ENCODE measurements at regions not wholly inside any gene's neighbourhood (a gene's known extent, or its start where the extent isn't known, plus 50 kb on each side); places are given as distances from the start of the nearest gene placed in this dataset.

DNA sequence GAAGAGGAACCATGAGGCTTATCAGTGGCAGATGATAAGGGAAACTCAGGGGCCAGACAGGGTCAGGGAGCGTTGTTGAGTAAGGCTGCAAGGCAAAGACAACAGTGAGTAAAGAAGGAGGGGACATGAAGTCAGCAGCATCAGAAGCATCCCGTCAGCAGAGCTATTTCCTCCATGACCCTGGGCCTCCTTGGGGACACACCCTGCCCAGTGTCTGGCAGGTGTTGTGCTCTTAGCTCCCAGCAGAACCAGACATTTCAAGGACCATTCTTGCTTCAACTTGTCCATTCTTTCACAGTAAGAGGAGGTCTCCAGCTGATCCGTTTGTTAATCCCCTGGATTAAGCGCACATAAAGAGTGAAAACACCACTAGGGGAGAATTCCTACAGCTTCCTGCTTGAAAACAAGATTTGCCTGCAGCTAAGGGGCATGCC, 88.7 kb upstream of the MEIS1 start:
- TF ChIP-seq, protein P1, sequence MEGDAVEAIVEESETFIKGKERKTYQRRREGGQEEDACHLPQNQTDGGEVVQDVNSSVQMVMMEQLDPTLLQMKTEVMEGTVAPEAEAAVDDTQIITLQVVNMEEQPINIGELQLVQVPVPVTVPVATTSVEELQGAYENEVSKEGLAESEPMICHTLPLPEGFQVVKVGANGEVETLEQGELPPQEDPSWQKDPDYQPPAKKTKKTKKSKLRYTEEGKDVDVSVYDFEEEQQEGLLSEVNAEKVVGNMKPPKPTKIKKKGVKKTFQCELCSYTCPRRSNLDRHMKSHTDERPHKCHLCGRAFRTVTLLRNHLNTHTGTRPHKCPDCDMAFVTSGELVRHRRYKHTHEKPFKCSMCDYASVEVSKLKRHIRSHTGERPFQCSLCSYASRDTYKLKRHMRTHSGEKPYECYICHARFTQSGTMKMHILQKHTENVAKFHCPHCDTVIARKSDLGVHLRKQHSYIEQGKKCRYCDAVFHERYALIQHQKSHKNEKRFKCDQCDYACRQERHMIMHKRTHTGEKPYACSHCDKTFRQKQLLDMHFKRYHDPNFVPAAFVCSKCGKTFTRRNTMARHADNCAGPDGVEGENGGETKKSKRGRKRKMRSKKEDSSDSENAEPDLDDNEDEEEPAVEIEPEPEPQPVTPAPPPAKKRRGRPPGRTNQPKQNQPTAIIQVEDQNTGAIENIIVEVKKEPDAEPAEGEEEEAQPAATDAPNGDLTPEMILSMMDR (conservative IDR thresholded peaks at IDR 0.05) = no peak
- TF ChIP-seq ZFX (IDR thresholded peaks at IDR 0.05) = no peak
- no peak overlapping the region for H3K27ac ChIP-seq

DNA sequence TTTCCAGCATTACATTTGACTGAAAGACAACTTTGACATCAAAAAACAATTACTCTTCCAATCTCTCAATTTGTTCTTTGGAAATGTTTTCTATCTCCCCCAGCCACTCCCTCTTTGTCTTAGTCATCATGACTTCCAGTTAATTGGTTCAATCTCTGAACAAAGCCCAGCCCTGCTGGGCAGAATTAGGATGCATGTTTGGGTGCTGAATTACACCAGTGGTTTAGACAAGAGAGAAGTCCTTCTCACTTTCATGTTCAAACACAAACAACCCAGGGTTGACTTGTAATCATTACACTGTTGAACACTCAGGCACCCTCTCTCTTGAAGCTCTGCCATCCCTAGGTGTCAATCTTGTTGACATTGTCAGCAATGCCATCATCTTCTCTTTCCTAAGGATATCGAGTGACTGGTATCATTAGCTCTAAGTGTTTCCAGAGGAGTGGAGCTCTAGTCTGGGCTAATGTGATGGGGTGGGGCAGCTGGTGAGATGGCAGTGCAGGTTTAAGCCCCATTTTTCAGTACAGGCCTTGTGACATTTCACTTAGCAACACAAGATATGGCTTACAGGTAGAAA, 90.8 kb upstream of the MEIS1 start:
- TF ChIP-seq ZFX (IDR thresholded peaks at IDR 0.05) = no peak
- TF ChIP-seq, protein P1 (conservative IDR thresholded peaks at IDR 0.05) = no peak
- H3K27ac ChIP-seq = no peak overlapping the region

DNA sequence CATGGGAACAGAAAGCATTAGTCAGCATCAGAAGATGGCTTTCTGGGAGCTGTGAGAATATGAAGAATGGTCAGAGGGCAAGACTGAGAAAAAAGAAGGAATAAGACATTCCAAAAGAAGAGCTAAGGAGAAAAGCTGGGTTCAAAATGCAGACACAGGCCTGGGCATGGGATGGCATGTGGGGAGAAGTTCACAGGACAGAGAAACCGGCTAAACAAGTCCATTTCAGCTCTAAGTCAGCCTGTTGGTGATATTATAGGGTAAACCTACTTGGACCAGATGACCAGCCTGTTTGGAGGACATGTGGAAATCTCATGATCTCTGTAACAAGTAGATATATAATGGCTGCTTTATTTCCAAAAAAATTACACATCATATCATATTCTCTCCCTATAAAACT, 91.7 kb upstream of the MEIS1 start:
- TF ChIP-seq ZFX (IDR thresholded peaks at IDR 0.05) = no peak
- TF ChIP-seq, protein P1 (conservative IDR thresholded peaks at IDR 0.05) = no peak
- H3K27ac ChIP-seq = no peak overlapping the region

DNA sequence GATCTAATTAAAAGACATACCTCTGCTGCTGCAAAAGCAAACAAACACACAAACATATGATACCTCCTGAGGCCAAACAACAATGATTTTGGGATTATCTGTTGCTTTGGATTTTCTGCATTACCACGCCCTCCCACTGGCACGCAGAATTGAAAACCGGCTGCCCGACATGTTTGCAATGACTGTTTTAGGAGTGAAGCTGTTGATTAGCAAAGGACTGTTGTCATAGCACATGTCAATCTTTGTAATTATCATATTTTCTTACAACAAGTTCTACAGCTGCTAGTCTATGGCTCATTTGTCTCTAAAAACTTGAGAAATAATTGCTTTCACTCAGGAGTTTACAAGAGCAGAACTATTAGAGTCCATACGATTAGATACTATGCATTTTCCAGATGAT, 94.4 kb upstream of the MEIS1 start:
- TF ChIP-seq, protein P1 (conservative IDR thresholded peaks at IDR 0.05) = no peak
- TF ChIP-seq ZFX (IDR thresholded peaks at IDR 0.05) = no peak

DNA sequence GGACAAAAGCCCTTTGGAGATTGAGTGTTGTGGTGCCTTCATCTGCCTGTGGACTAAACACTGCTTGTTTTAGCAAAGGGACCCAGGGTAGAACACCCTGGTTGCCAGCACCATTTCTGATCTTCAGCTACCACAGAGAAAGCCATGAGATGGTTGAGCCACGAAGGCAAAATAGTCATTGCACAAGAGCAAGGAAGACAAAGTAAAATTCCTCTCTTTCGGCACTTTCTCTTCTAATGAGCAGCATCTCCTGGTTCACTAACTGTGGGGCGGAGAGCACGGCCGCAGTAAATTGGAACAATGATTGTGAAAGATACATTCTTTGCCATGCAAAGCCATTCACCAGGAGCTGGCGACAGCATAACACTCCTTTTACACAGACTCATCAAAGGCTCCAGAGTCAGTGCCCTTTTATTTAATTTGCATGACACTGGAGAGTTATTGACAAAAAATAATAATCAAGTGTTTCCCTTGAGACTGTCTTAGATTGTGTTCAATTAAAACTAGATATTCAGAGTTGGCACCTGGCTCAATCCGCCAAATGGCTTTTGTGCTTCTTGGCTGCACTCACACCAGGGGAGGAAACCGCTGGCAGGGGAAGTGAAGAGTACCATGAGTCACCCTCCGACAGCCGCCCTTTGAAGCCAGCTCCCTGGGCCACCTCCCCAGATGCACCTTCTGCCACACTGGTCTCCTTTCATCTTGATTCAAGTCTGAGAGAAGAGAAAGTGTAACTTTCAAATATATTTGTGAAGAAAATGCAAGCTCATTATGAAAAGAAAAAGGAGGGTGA, 100.5 kb upstream of the MEIS1 start:
- TF ChIP-seq ZFX (IDR thresholded peaks at IDR 0.05) = no peak
- TF ChIP-seq, protein P1 (conservative IDR thresholded peaks at IDR 0.05) = no peak
- no peak overlapping the region for H3K27ac ChIP-seq

More for the DNA sequence above, 94.4 kb upstream of the MEIS1 start:
- no peak overlapping the region for H3K27ac ChIP-seq

DNA sequence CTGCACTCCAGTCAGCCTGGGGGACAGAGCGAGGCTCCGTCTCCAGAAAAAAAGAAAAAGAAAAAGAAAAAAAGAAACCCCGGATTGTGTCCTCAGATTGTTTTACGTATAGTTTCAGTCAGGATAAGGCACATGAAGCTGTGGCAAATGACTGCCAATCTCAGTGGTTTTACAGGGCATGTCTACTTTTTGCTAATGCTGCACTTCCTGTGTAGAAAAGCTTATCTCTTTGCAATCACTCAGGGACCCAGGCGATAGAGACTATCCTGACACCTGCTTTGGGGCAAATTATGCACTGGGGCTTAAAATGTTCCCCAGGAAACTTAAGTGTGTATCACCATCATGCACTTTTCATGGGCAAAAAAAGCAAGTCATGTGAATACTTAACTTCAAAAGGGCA, 103.7 kb upstream of the MEIS1 start:
- no peak overlapping the region for H3K27ac ChIP-seq
- TF ChIP-seq, protein P1 (conservative IDR thresholded peaks at IDR 0.05) = no peak
- TF ChIP-seq ZFX (IDR thresholded peaks at IDR 0.05) = no peak

DNA sequence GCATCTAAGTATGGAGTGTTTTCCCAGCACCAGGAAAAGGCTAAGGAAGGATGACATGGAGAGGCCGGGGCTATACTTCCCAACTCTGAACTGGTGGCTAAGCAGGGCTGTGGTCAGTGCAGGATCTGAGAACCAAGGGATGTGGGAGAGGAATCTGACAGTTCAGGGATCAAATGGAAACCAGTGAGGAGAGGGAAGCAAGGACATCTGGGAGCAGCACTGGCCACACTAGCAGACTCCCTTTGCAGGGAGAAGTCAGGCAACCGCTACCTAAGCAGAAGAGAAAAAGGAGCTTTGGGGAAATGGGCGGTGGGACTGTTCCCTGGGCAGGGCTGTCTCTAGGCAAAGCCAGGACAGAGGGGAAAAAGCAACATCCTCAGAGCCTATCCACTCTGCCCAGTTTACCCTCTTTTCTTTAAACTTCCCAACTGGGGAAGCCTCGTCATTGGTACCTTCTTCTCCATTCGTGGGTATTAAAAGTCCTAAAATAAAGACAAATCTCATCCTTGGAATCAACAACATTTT, 105.8 kb upstream of the MEIS1 start:
- H3K27ac ChIP-seq = no peak overlapping the region
- TF ChIP-seq, protein P1 (conservative IDR thresholded peaks at IDR 0.05) = no peak
- no peak for TF ChIP-seq ZFX (IDR thresholded peaks at IDR 0.05)

Measured in C4-2B (cell line).